T-helper 9 cell (primary cell): ENCODE measurements at regions not wholly inside any gene's neighbourhood (a gene's known extent, or its start where the extent isn't known, plus 50 kb on each side); places are given as distances from the start of the nearest gene placed in this dataset.
"Not testable (repeated sequence)": the region's sequence is repeated elsewhere in the genome, so short reads cannot be mapped to it uniquely, and the experiment has no call there.

Experiments
- DNase-seq: peaks from one replicate; pipeline ENCODE4 v3.0.0-alpha.2; 2020

DNA sequence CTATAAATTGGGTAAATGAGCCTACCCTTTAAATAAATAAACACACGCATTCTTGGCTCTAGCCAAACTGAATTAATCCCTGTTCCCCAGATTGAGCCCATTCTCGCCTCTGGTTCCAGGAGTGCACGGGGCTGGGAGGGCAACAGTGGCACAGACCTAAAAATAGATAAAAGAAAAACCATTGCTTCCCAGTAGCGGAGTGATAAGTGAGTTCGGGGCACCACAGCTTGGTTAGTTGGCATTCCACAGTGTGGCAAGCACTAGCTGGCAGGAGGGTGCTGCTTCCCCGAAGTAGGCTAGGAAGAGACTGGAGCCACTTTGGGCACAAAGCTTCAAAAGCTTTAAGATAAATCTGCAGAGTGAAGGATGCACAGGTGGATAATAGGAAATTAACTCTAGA is 322.2 kb upstream of the SGCD start:
- no peak for DNase-seq

DNA sequence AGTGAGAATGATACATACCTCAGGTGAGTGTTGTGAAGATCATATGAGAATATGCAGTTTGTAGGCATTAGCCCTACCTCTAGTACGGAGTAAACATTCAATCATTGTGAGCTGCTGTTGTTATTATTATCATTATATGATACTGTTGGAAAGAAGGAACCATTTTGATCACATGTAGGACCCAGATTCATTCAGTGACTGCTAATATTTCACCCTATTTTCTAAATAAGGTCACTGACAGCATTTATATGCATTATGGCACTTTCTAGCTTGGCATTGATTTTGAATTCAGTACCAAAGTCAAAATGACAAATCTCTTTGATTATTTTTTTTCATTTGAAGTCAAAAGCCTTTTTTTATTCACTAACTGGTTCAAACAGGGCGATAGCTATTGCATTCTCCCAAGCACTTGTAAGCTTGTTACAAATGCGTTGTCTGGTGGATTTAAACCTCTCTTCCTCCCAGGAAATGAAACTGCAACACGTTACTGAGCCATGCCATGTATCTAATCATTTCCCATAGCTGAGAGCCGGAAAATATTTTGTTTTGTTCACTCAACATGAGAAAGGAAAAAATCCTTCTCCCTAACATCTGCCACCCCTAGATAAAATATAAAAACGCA is 320.8 kb upstream of the SGCD start:
- DNase-seq = no peak

DNA sequence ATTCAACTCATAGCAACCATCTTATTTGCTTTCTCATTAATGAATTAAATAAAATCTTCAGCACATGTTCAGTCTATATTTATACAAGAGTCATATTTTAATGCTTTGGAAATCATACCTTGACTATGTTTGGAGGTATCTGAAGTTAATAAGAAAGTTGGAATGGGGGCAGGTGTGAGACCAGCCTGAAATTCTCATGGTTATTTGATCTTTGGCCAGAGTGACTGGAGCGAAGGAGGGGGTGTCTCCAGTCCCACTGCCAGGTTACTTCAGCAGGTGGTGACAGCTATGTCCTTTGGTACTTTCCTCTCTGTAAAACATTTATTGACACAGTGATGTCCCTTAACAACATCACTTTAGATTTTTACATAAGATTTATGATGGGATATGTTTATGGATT is 318.1 kb upstream of the SGCD start:
- DNase-seq = no peak

DNA sequence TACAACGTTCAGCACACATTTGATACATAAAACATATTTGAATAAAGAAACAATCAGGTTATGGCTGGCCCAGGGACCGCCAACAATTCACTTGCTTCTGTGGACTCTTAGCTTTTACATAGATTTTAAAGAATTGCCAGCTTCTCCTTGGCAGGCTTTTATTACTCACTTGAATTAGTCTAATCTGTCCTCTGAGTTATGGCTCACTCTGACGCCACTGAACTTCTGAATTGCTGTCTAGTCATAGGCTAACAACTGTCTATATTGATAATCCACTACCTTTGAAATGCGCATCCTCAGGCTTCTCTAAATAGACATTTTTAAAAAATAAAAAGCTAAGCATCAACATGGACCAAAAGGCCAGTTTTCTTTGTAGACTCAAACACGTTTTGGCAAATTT is 317.4 kb upstream of the SGCD start:
- no peak for DNase-seq

DNA sequence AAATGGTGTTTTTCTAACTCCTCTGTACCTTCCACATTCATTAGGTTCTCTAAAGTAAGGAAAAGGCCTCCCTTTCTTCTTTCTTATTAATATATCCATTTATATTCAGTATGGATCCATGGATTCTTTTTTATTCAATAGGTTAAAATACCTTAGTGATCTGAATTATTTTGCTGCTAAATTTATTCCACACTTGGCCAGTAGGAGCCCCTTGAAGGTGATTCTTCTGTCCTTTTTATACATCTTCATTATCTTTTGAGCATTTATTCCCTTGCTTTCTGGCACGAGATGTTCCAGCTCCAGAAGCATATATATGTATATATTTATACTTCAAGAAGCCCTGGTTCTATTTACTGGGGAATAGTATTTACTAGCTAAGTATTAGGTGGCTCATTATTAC is 311.8 kb upstream of the SGCD start:
- DNase-seq = no peak

DNA sequence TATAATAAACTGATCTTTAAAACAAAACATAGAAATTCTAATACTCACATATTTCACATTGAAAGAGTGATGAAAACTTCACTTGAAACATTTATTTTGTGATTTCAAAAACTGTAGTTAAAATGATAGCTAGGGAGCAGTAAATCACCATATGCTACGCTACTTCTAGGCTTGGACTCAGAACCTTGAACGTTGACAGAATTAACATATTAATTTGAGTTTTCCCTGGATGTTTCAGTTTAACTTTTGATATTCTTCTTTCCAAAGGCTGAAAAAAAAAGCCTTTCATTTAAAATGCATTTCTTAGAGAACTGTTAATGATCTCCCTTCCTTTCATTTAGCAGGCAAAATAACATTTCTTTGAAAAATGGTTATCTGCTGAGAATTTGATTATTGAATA is 307.8 kb upstream of the SGCD start:
- no peak for DNase-seq

DNA sequence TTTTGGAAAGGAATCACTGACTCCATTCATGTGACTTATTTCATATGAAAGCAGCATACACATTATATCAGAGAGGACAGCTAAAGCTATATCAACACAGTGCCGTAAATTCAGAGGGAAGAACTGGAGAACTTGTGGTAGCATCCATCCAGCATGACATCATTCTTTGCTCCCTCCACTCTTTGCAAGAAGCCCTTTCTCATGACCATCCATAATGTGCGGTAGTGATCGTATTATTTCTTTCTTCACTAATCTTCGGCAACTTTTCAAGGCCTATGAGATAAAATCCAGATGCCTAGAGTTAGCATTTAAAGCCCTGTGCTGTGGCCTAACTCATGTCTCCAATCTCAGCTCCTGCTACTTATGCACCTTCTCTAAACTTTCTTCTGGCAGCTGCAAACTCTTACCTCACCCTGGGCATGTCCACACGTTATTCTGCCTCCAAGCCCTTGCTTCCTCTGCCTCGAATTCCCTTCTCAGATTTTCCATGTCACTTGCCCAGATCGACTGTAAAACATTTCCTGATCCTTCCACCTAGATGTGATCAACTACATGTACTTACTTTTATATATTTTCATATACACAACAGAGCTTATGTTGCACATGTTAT is 307.3 kb upstream of the SGCD start:
- no peak for DNase-seq

DNA sequence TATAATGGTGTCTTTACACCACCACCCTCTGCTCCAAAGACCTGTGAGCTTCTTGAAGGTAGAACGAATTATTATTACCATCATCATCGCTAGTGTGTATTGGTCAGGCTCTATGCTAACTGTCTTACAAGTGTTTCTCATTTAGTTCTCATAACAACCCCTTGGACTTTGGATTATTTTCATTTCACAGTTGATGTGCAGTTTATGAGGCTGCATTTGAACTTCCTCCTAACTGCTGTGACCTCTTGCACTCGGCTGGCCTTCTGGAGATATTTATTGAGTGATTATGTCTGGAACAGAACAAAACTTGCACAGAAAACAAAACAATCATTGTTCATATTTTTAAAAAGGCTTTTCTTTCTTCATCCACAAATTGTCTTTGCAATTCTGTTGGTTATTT is 306.3 kb upstream of the SGCD start:
- DNase-seq = no peak

DNA sequence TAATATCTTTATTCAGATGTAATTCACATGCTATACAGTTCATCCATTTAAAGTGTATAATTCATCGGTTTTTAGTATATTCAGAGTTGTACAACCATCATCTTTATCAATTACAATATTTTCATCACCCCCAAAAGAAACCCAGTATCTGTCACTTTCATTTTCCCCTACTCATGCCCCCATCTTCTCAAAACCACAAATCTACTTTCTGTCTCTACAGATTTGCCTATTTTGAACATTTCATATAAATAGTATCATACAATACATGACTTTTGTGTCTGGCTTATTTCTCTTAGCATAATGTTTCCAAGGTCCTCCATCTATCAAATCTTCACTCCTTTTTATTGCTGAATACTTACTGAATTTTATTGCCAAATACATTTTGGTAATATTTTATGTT is 305.1 kb upstream of the SGCD start:
- DNase-seq = no peak

DNA sequence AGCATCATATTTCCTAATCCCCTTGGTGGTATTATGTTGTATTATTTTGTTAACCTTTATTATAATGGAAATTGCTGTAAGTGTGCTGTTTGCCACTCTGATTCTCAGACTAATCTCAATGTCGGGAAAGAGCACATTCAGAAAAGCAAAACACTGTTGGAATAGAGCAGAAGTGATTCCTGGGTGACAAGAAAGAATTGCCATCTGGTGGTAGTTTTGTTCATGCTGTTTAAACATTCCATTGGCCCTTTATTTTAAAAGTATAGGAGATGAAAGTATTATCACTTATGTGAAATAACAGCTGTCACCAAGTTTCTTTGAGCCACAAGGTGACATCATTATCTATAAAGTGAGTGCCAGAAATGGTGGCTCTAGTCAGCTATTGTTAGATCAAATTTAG is 301.3 kb upstream of the SGCD start:
- DNase-seq = no peak

DNA sequence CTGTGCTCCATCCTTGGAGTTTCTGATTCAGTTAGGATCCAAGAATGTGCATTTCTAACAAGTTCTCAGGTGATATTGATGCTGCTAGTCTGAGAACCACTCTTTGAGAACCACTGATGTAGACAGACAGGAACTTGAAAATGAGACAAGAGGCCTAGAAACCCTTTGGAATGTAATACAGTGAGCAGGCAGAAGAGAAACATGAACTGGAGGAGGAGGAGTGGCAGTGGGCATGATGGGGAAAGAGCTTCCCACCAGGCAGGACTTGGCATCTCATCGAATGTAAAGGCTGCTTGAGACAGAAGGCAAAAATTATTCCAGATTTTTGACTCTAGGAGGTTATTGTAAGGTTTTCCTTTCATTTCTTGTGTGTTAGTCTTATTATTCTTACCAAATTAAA is 295.8 kb upstream of the SGCD start:
- DNase-seq = no peak

DNA sequence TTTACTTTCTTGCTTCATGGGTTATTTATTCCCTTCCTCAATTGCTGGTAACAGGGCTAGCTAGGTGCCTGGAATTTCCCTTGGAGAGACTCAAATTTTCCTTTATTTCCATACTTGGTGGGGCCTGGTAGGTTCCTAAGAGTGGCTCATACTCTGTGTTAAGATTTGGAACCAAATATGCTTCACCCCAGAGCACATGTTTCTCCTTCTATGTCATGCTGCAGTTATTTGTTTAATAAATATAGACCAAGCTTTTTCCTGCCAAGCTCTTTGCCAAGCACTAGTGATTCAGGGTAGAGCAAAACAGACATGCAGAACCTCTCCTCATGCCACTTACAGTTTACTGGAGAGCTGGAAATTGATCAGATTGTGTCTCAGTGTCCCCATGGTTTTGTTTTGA is 290.3 kb upstream of the SGCD start:
- no peak for DNase-seq

DNA sequence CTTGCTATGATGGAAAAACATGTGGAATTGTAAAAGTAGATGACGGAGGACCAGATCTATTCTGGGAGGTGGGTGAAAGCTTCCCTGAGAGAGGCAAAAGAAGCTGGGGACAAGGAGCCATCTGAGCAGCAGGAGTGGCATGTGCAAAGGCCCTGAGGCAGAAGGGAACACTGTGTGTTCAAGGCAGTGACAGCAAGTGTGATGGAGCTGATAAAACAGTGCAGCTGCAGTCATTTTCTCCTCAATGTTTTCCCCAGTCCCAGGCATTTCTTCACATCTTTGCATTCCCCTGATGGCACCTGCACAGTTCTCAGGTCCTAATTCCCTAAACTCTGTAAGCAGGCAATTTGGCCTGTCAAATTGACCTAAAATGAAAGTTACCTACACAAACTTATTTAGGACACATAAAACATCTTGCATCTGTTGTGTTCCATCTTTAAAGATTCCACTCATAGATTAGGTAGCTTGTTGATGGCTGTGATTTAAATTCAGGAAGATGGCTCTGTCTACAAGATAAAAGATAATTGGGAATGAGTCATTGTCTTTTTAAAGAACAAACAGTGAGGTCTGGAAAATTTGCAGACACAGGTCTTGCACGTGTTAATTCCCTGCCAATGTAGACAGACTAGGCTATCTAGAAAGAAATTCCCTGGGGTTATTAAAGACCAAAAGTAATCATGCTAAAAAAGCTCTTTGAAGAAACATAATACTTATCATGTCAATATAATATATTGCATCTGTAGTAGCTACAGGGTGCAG is 289.6 kb upstream of the SGCD start:
- no peak for DNase-seq

DNA sequence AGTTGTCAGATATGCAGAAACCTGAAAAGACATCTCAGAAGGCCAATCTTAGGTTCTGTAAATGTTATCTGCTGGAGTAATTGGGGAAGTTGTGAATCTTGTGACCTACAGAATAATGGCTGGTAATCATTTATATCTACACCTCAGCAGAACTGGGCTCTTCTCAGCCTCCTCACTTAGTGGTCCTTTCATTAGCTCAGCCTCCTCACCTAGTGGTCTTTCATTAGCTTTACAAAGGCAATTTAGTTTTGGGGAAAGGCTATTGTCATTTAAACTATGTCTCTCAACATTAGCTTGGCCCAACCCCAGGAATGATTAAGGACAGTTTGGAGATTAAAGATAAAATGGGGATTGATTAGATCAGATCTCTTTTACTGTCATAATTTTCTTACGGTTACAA is 284.2 kb upstream of the SGCD start:
- no peak for DNase-seq

DNA sequence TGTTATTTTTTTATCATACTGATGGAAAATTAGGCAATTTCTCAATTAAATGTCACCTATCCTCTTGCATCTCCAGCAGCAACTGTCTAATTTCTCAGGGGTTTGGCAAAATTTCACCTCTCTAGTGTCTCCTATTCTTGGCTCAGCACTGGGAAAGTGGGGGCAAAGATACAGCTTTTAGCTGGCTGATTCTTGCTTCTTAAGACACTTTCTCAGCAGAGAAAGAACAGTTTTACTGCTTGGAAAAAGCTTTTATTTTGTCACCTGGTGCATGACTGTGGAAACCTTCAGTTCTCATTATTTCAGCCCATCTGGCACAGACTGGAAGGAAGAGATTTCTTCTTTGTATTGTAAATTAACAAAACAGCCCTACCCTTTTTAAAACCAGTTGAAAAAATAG is 283.6 kb upstream of the SGCD start:
- DNase-seq = no peak

DNA sequence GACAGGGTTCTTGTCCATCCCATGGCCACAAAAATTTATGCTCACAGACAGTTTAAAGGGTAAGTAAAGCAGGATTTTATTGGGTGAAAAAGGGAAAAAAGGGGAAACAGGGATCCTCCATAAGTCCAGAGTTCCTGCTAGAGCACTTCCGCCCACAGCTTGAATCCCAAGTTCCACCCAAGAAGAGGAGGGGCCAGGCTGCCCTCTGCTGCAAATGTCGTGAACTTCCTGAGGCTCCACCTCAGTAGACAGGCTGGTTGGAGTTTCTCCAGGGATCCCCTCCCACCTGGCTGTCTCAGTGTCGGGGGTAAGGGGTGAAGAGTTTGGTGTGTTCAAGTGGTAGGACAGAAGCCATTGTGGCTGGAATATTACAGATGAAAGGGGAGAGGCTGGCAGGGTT is 275.0 kb upstream of the SGCD start:
- no peak for DNase-seq

DNA sequence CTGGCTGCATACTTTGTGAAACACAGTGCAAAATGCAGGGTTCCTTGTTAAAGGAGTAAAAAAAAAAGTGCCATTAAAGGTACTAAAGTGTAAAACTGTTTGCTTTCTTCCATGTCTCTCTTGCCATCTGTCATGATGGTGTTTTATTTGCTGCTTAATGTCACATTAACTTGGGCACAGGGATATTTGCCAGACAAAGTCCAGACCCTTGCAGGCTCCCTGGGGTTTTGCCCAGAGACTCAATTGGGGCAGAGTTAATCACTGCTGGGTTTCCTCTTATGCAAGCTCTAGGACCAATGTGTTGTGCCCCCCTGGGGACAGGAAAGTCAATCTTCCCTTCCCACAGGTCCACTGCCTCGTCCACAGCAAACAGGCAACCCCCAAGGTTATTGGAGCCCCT is 274.3 kb upstream of the SGCD start:
- DNase-seq = no peak

DNA sequence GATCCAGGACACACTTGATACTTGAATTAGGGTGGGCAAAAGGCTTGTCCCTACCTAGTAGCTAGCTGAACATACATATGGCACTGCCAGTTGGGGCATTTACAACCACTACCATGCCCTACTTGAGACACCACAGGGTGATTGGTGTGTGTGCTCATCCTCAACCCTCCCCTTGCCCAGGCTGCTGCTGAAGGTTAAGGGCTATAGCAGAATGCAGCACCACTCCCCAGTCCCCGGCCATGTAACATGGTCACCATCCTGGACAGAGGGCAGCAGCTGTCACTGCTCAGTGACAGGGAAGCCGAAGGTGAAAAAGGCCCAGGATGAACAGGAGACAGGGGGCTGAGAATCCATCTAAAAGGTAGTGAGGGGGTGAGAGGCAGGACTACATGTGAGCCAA is 273.9 kb upstream of the SGCD start:
- DNase-seq = no peak

DNA sequence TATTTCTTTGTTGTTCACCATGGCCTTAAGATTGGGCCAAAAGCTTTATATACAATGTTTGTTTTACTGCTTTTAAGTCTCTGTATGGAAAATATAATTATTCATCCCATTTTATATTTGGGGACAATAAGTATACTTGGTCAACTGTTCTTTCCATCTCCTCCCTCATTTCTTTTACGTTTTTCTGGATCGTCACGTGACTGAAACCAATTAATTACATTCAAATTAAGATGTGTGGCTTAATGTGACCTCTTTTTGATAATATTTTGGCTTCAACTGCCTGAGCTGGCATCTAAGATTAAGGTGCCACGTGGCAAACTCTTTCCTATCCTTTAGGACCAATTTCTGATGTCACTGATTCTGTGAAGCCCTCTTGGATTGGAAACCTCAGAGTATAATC is 250.1 kb upstream of the SGCD start:
- DNase-seq = no peak

DNA sequence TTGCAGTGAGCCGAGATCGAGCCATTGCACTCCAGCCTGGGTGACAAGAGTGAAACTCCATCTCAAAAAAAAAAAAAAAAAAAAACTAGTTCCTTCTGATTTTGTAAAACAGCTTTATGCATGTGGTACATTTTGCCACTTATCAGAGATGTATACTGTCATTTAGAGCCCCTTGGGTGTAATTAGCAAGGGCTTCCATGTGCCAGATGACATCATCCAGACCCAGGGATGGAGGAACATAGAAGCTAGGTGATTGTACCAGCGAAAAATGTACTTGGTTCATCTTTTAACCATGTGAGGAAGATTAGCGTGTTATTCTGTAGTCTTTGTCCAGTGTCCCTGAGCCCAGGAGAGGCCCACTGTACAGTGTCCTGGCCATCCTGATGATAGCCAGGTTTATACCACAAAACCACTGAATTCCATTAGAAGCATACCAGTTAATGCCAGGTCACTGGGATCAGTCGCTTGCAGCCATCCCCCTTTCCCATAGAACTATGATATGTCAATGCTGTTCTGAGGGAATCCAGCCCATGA is 239.3 kb upstream of the SGCD start:
- no peak for DNase-seq

DNA sequence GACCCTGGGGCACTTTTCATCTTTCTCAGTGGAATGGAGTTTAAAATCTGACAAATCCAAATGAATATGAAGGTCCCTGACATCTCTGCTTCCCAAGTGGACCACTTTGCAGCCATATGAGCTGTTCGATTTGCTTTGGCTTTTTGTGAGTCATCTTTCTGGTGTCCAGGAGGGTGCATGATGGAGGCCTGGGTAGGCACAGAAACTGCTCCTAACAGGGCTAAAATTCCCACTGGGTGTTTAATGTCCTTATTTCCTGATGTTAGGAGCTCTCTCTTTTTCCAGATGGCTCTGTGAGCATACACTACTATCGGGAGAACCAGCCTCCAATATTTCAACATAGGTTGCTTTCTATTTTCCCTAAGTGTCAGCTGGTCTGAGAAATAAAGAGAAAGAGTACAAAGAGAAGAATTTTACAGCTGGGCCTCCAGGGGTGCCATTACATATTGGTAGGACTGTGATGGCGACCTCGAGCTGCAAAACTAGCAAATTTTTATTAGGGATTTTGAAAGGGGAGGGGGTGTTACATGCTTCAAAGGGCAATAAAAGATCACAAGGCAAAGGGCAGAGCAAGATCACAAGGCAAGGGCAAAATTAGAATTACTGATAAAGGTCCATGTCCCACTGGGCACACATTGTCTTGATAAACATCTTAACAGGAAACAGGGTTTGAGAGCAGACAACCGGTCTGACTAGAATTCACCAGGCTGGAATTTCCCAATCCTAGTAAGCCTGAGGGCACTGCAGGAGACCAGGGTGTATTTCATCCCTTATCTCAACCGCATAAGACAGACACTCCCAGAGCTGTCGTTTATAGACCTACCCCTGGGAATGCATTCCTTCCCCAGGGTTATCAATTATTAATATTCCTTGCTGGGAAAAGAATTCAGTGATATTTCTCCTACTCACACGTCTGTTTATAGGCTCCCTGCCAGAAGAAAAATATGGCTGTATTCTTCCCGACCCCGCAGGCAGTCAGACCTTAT is 236.7 kb upstream of the SGCD start:
- DNase-seq = not testable (repeated sequence)

DNA sequence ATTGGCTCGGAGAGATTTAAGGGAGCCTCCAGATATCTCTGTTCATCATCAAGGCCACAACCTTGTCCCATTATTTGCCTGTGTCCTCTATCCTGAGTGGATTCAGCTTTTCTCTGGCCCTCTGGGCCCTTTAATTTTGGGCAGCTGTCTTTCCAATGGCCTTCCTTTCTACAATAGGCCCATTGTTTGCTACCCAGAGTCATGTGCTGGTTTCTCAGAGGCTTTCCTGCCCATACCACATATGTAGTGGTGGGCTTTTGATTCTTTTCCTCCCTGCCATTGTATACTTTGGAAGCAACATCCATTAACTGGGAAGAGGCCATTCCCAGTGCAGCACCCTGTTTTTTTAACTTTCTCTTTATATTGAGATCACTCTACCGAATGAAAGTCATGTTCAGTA is 233.9 kb upstream of the SGCD start:
- DNase-seq = no peak

DNA sequence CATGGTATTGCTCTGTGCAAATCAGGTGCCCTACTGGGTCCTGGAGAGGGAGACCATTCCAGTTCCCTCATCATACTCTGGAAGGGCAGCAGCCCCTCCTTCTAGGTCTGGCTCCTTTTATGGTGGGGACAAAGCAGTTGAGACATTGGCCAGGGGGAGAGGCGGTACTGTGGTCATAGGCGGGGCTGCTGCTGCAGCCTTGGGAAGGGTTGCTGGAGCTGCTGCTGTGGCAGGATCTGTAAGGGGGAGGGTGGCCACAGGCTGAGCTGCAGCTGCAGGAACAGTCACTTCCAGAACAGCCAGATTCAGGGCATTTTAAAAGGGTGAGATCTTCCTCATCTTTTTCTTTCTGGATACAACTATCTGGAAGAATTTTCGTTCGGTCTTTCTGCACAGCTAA is 233.0 kb upstream of the SGCD start:
- DNase-seq = no peak
